ENCODE measurements at regions not wholly inside any gene's neighbourhood (a gene's known extent, or its start where the extent isn't known, plus 50 kb on each side); places are given as distances from the start of the nearest gene placed in this dataset.
"Not testable (repeated sequence)": the region's sequence is repeated elsewhere in the genome, so short reads cannot be mapped to it uniquely, and the experiment has no call there.

GRCh38 chr2:140076164-140076563 lies 1296.0 kb upstream of the NXPH2 start:
- ATAC-seq (no peak), FAIRE-seq (no peak), DNase-seq (ENCODE audit: extremely low read depth in 1 of 4, low spot score in 3 of 4) (no peak)
- no TSS peak for BruUV-seq (replicated peaks)
- ChIA-PET POLR2A (no interaction called here), CTCF (ENCODE audit: low intra/inter-chr PET ratio) (no interaction called here)
- Histone ChIP-seq H3K9ac (ENCODE audit: insufficient read depth in 1 of 2, low read depth in 2 of 2, low read length in 2 of 2) (no peak overlapping the region), H3K4me3 (no peak overlapping the region), H3K4me1 (replicated peaks in 1 of 2; ENCODE audit: control insufficient read depth in 2 of 2, insufficient read depth in 2 of 2, low read length in 2 of 2) (no peaks in the 10 kb centered on the region), H3K27me3 (ENCODE audit: control insufficient read depth in 2 of 2, insufficient read depth in 2 of 2, low read length in 2 of 2) (no peaks in the 10 kb centered on the region), H4K20me1 (replicated peaks; ENCODE audit: control insufficient read depth, insufficient read depth, low read length) (no peaks in the 10 kb centered on the region), H3K27ac (ENCODE audit: extremely low read depth, low read depth, low read length) (no peak overlapping the region), H3K9me1 (ENCODE audit: control insufficient read depth, insufficient read depth, low read length) (no peaks in the 10 kb centered on the region), H2AFZ (ENCODE audit: low read depth, low read length) (no peak overlapping the region), H3K9me3 (replicated peaks; ENCODE audit: control insufficient read depth, insufficient read depth, low read depth, low read length) (no peaks in the 10 kb centered on the region), H3K79me2 (ENCODE audit: control insufficient read depth, insufficient read depth, low read length) (no peaks in the 10 kb centered on the region), H3K36me3 (ENCODE audit: control insufficient read depth, insufficient read depth, low read length) (no peaks in the 10 kb centered on the region), H3K4me2 (ENCODE audit: insufficient read depth, low read length) (no peak overlapping the region)
- in situ Hi-C loops (cut with MboI) (no loop called here), intact Hi-C loops (cut with micrococcal nuclease) (no loop called here)
- TF ChIP-seq POLR3A (IDR thresholded peaks at IDR 0.05; ENCODE audit: borderline replicate concordance, extremely low read depth, insufficient read depth, insufficient read length), result no peak
- no peak for TF ChIP-seq ARID3B (CRISPR knock-in tag; IDR thresholded peaks at IDR 0.05; ENCODE audit: borderline replicate concordance)
- no peak for TF ChIP-seq IRF9 (tag; IDR thresholded peaks at IDR 0.05)
- no peak for TF ChIP-seq SFPQ (IDR thresholded peaks at IDR 0.05; ENCODE audit: low read depth, low read length)
- WGBS (ENCODE audit: insufficient coverage, low coverage, missing lambda C conversion rate), result 0% methylated on average over 2 of the region's 2 CpGs

- H3K9ac ChIP-seq (ENCODE audit: insufficient read depth in 1 of 2, low read depth in 2 of 2, low read length in 2 of 2); H3K4me3 ChIP-seq; FAIRE-seq; POLR2A ChIA-PET; BruUV-seq (replicated peaks); H3K9me1 ChIP-seq (ENCODE audit: control insufficient read depth, insufficient read depth, low read length); H2AFZ ChIP-seq (ENCODE audit: low read depth, low read length); H3K27ac ChIP-seq (ENCODE audit: extremely low read depth, low read depth, low read length); in situ Hi-C loops (cut with MboI); H3K27me3 ChIP-seq (ENCODE audit: control insufficient read depth in 2 of 2, insufficient read depth in 2 of 2, low read length in 2 of 2); H4K20me1 ChIP-seq (replicated peaks; ENCODE audit: control insufficient read depth, insufficient read depth, low read length); H3K9me3 ChIP-seq (replicated peaks; ENCODE audit: control insufficient read depth, insufficient read depth, low read depth, low read length); H3K4me1 ChIP-seq (replicated peaks in 1 of 2; ENCODE audit: control insufficient read depth in 2 of 2, insufficient read depth in 2 of 2, low read length in 2 of 2); DNase-seq (ENCODE audit: extremely low read depth in 1 of 4, low spot score in 3 of 4); ATAC-seq; H3K4me2 ChIP-seq (ENCODE audit: insufficient read depth, low read length); H3K36me3 ChIP-seq (ENCODE audit: control insufficient read depth, insufficient read depth, low read length); H3K79me2 ChIP-seq (ENCODE audit: control insufficient read depth, insufficient read depth, low read length); CTCF ChIA-PET (ENCODE audit: low intra/inter-chr PET ratio); intact Hi-C loops (cut with micrococcal nuclease): not testable (repeated sequence)
- WGBS (ENCODE audit: insufficient coverage, low coverage, missing lambda C conversion rate), result 3% methylated on average over 15 of the region's 30 CpGs
These were observed 1293.6 kb upstream of the NXPH2 start for GRCh38 chr2:140073763-140074162.
